Endothelial cell (in vitro differentiated cells): ENCODE measurements at regions not wholly inside any gene's neighbourhood (a gene's known extent, or its start where the extent isn't known, plus 50 kb on each side); places are given as distances from the start of the nearest gene placed in this dataset.

Experiments
- DNase-seq: peaks from one replicate; pipeline ENCODE4 v3.0.0; 2021; ENCODE audit warnings: low spot score
- H3K27ac Mint-ChIP-seq: one replicate; pipeline ENCODE4 v1.8.0; 2021; ENCODE audit warnings: mixed read lengths, inconsistent platforms; ENCODE audit not compliant: unreplicated experiment
- H3K27me3 Mint-ChIP-seq: one replicate; pipeline ENCODE4 v1.8.0; 2021; ENCODE audit warnings: mild to moderate bottlenecking, moderate library complexity, mixed read lengths, inconsistent platforms; ENCODE audit not compliant: unreplicated experiment
- H3K36me3 Mint-ChIP-seq: one replicate; pipeline ENCODE4 v1.8.0; 2021; ENCODE audit warnings: mild to moderate bottlenecking, low read depth, mixed read lengths, inconsistent platforms; ENCODE audit not compliant: unreplicated experiment
- H3K4me1 Mint-ChIP-seq: one replicate; pipeline ENCODE4 v1.8.0; 2021; ENCODE audit warnings: mild to moderate bottlenecking, mixed read lengths, inconsistent platforms; ENCODE audit not compliant: unreplicated experiment
- H3K4me3 Mint-ChIP-seq: one replicate; pipeline ENCODE4 v1.8.0; 2021; ENCODE audit warnings: mild to moderate bottlenecking, mixed read lengths, inconsistent platforms; ENCODE audit not compliant: unreplicated experiment
- H3K9me3 Mint-ChIP-seq: one replicate; pipeline ENCODE4 v1.8.0; 2021; ENCODE audit warnings: mixed read lengths, inconsistent platforms; ENCODE audit not compliant: unreplicated experiment
- CTCF ChIP-seq: fragments of 200-600 bp; sonication (generic); IDR thresholded peaks from one replicate; pipeline ENCODE4 v1.5.0; 2021; ENCODE audit warnings: antibody characterized with exemption; ENCODE audit not compliant: unreplicated experiment

DNA sequence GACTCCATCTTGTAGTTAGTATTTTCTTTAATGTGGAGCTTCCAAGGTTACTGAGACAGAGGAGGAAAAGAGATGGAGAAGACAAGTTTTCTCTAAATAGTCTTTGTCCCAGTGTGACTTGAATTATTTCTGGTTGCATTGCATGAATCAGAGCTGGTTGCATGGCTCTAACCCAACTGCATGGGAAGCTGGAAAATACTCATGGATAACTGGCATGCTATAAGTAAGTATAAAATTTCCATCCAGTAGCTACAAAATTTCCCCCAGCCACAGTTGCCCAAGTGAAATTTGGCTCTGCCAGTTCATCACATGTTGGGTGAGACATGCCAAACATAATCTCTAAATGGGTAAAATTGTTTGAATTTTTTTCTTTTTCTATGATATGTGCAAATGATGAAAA is 1161.5 kb downstream of the CDH11 start:
- Mint-ChIP-seq H3K27ac (no peak overlapping the region), H3K4me3 (no peak overlapping the region), H3K9me3 (no peaks in the 10 kb centered on the region), H3K36me3 (no peaks in the 10 kb centered on the region), H3K4me1 (no peaks in the 10 kb centered on the region), H3K27me3 (no peaks in the 10 kb centered on the region)
- DNase-seq: no peak
- TF ChIP-seq CTCF: no peak

GRCh38 chr16:63947022-63947421 is 1174.8 kb downstream of the CDH11 start:
- Mint-ChIP-seq H3K27ac (no peak overlapping the region), H3K36me3 (no peaks in the 10 kb centered on the region), H3K27me3 (no peaks in the 10 kb centered on the region), H3K9me3 (no peaks in the 10 kb centered on the region), H3K4me1 (no peaks in the 10 kb centered on the region), H3K4me3 (no peak overlapping the region)
- DNase-seq: no peak
- TF ChIP-seq CTCF: no peak

DNA sequence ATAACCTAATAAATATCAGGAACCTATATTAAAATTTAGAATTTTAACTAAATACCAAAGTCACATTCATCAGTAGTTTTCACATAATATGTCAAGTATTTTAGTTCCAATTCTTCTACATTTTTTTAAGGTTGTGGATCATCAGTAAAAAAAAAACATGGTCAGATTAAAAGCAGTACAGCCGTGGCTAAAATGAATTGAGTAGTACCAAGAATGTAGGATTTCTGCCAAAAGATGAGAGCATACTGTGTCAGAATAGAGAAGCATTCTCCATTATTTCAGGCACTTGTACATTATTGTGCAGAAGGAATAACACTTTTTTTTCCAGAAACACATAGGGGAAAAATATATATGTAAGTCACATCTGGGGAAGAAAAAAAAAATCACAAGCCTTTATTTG is 1176.1 kb downstream of the CDH11 start:
- Mint-ChIP-seq H3K4me1 (no peaks in the 10 kb centered on the region), H3K4me3 (no peak overlapping the region), H3K27me3 (no peaks in the 10 kb centered on the region), H3K27ac (no peak overlapping the region), H3K9me3 (no peaks in the 10 kb centered on the region), H3K36me3 (no peaks in the 10 kb centered on the region)
- no peak for DNase-seq
- no peak for TF ChIP-seq CTCF

DNA sequence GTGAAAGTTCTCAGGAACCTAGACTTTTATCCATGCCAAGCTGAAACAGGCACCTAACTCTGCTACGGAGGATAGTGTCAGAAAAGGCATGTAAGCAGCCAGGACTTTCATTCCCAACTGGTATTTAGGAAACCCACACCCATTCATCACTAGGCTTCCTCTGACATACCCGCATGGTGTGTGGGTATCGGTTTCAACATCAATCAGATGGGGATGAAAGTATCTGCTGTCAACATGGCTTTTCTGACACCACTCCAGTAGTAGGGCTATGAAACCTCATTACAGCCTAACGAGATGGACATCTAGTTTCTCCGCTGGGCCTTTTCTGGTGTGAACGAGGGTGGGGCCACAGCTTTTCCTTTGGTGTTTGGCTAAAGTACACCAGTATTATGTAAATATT is 1178.3 kb downstream of the CDH11 start:
- no peaks in the 10 kb centered on the region for H3K36me3 Mint-ChIP-seq

GRCh38 chr16:63938661-63939060 is 1183.2 kb downstream of the CDH11 start:
- H3K27me3 Mint-ChIP-seq: no peaks in the 10 kb centered on the region

More for the DNA sequence above, 1178.3 kb downstream of the CDH11 start:
- DNase-seq: no peak
- Mint-ChIP-seq H3K4me3 (no peak overlapping the region), H3K27me3 (no peaks in the 10 kb centered on the region), H3K4me1 (no peaks in the 10 kb centered on the region), H3K9me3 (no peaks in the 10 kb centered on the region), H3K27ac (no peak overlapping the region)
- TF ChIP-seq CTCF: no peak

More at GRCh38 chr16:63938661-63939060, 1183.2 kb downstream of the CDH11 start:
- no peak overlapping the region for H3K27ac Mint-ChIP-seq
- H3K36me3 Mint-ChIP-seq: no peaks in the 10 kb centered on the region
- no peak for TF ChIP-seq CTCF
- DNase-seq: no peak
- no peaks in the 10 kb centered on the region for H3K9me3 Mint-ChIP-seq
- H3K4me3 Mint-ChIP-seq: no peak overlapping the region
- H3K4me1 Mint-ChIP-seq: no peaks in the 10 kb centered on the region
